ENCODE measurements at regions not wholly inside any gene's neighbourhood (a gene's known extent, or its start where the extent isn't known, plus 50 kb on each side); places are given as distances from the start of the nearest gene placed in this dataset.

DNA sequence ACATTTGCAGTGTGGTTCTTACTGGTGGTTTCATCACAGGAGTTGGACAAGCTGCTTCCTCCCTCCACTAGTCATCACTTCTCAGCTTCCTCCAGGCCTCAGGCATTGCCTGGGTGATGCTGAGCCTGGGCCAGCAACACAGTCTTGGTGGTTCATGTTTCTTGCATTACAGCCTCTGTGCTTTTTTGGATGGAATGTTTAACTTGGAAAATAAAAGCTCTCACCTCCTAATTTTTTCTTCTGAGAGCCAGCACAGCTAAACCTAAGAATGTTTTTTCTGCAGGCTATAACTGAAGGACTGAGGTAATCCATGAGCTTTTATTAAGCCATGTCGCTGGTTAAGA, 66.1 kb upstream of the RHOU start:
- TF ChIP-seq ZNF600 (tag by site-specific recombination; IDR thresholded peaks at IDR 0.05) (no peak), ZNF223 (tag by site-specific recombination; IDR thresholded peaks at IDR 0.05) (no peak), ZNF146 (tag by site-specific recombination; IDR thresholded peaks at IDR 0.05) (no peak), YY1 (tag by site-specific recombination; IDR thresholded peaks at IDR 0.05) (no peak), KLF1 (tag by site-specific recombination; IDR thresholded peaks at IDR 0.05) (no peak), ZNF184 (tag by site-specific recombination; IDR thresholded peaks at IDR 0.05) (no peak), ZNF114 (tag by site-specific recombination; IDR thresholded peaks at IDR 0.05) (no peak), ZNF785 (tag by site-specific recombination; IDR thresholded peaks at IDR 0.05) (no peak), ZNF138 (tag by site-specific recombination; IDR thresholded peaks at IDR 0.05; ENCODE audit: borderline replicate concordance) (no peak)
- TF ChIP-seq, protein P1, sequence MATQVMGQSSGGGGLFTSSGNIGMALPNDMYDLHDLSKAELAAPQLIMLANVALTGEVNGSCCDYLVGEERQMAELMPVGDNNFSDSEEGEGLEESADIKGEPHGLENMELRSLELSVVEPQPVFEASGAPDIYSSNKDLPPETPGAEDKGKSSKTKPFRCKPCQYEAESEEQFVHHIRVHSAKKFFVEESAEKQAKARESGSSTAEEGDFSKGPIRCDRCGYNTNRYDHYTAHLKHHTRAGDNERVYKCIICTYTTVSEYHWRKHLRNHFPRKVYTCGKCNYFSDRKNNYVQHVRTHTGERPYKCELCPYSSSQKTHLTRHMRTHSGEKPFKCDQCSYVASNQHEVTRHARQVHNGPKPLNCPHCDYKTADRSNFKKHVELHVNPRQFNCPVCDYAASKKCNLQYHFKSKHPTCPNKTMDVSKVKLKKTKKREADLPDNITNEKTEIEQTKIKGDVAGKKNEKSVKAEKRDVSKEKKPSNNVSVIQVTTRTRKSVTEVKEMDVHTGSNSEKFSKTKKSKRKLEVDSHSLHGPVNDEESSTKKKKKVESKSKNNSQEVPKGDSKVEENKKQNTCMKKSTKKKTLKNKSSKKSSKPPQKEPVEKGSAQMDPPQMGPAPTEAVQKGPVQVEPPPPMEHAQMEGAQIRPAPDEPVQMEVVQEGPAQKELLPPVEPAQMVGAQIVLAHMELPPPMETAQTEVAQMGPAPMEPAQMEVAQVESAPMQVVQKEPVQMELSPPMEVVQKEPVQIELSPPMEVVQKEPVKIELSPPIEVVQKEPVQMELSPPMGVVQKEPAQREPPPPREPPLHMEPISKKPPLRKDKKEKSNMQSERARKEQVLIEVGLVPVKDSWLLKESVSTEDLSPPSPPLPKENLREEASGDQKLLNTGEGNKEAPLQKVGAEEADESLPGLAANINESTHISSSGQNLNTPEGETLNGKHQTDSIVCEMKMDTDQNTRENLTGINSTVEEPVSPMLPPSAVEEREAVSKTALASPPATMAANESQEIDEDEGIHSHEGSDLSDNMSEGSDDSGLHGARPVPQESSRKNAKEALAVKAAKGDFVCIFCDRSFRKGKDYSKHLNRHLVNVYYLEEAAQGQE (tag by site-specific recombination; IDR thresholded peaks at IDR 0.05): no peak
- TF ChIP-seq, protein P2, sequence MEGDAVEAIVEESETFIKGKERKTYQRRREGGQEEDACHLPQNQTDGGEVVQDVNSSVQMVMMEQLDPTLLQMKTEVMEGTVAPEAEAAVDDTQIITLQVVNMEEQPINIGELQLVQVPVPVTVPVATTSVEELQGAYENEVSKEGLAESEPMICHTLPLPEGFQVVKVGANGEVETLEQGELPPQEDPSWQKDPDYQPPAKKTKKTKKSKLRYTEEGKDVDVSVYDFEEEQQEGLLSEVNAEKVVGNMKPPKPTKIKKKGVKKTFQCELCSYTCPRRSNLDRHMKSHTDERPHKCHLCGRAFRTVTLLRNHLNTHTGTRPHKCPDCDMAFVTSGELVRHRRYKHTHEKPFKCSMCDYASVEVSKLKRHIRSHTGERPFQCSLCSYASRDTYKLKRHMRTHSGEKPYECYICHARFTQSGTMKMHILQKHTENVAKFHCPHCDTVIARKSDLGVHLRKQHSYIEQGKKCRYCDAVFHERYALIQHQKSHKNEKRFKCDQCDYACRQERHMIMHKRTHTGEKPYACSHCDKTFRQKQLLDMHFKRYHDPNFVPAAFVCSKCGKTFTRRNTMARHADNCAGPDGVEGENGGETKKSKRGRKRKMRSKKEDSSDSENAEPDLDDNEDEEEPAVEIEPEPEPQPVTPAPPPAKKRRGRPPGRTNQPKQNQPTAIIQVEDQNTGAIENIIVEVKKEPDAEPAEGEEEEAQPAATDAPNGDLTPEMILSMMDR (tag by site-specific recombination; IDR thresholded peaks at IDR 0.05): no peak
